ENCODE measurements at regions not wholly inside any gene's neighbourhood (a gene's known extent, or its start where the extent isn't known, plus 50 kb on each side); places are given as distances from the start of the nearest gene placed in this dataset.

- FAIRE-seq = no peak
- TF ChIP-seq POLR2A (IDR thresholded peaks at IDR 0.05; ENCODE audit: low read depth, low read length) = no peak
- TF ChIP-seq POLR2AphosphoS5 (IDR thresholded peaks at IDR 0.05; ENCODE audit: low read depth, low read length) = no peak
- TF ChIP-seq TAF1 (IDR thresholded peaks at IDR 0.05; ENCODE audit: borderline replicate concordance, low read depth, low read length) = no peak
- DNase-seq (ENCODE audit: insufficient read length) = no peak
These were observed 133.2 kb downstream of the FAT3 start for GRCh38 chr11:92357841-92358240.

DNA sequence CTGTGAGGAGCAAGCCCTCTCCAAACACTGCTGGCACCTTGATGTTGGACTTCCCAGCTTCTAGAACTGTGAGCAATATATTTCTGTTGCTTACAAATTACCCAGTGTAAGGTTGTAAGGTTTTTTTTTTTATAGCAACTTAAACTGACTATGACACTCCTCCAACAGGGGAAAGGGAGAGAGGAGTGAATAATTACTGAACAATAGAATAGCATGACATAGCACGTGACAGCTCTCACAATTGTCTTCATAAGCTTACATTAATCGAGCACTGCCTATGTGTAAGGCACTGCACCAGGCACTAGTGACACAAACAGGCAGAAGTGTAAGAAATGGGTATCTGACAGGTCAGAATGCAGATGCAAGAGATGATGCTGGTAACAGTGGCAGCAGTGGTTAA is 136.9 kb downstream of the FAT3 start:
- FAIRE-seq = no peak
- DNase-seq (ENCODE audit: insufficient read length) = no peak
- no peak for TF ChIP-seq POLR2A (IDR thresholded peaks at IDR 0.05; ENCODE audit: low read depth, low read length)
- TF ChIP-seq POLR2AphosphoS5 (IDR thresholded peaks at IDR 0.05; ENCODE audit: low read depth, low read length) = no peak
- no peak for TF ChIP-seq TAF1 (IDR thresholded peaks at IDR 0.05; ENCODE audit: borderline replicate concordance, low read depth, low read length)

DNA sequence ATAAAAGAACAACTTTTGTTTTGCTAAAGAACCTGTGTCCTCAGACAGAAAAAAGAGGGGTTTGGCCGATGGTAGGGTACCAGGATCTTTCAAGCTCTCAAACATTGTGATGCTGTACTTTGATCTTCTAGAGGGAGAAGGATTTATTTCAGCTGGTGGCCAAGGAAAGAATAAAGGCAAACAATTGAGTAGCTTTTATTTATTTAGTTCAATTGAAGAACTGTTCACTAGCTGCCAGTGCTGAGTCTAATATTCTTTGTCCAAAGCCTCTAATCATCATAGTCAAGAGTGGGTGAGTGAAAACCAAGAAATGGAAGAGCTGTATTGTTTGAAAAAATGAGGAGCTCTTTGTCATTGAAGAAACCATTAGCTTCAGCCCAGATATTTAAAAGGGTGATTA is 138.4 kb downstream of the FAT3 start:
- TF ChIP-seq TAF1 (IDR thresholded peaks at IDR 0.05; ENCODE audit: borderline replicate concordance, low read depth, low read length) (no peak), POLR2A (IDR thresholded peaks at IDR 0.05; ENCODE audit: low read depth, low read length) (no peak), POLR2AphosphoS5 (IDR thresholded peaks at IDR 0.05; ENCODE audit: low read depth, low read length) (no peak)
- no peak for FAIRE-seq
- no peak for DNase-seq (ENCODE audit: insufficient read length)

- no peak for TF ChIP-seq POLR2A (IDR thresholded peaks at IDR 0.05; ENCODE audit: low read depth, low read length)
- TF ChIP-seq POLR2AphosphoS5 (IDR thresholded peaks at IDR 0.05; ENCODE audit: low read depth, low read length) = no peak
- TF ChIP-seq TAF1 (IDR thresholded peaks at IDR 0.05; ENCODE audit: borderline replicate concordance, low read depth, low read length) = no peak
- FAIRE-seq (no peak), DNase-seq (ENCODE audit: insufficient read length) (no peak)
These were observed 139.6 kb downstream of the FAT3 start for GRCh38 chr11:92364177-92364576.

DNA sequence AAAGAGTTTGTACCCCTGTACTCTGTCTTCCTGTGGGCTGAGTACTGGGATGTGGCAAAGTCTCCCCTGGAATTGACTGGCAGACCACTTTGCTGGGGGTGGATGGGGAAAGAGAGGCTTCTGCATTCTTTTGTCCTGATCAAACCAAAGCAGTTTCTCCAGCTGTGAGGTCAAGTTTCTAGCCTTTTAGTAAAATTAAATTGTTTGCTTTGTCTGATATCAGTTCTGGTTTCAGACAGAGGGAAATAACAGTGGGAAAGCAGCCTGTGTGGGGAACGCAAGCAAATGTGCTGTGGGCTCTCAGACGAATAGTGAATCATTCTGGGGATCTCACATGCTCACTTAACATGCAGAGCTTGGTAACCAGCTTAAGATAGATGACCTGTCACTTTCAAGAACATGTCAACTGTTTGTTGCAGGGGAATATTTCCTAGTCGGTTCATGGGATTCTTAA is 151.6 kb downstream of the FAT3 start:
- TF ChIP-seq TAF1 (IDR thresholded peaks at IDR 0.05; ENCODE audit: borderline replicate concordance, low read depth, low read length) (no peak), POLR2A (IDR thresholded peaks at IDR 0.05; ENCODE audit: low read depth, low read length) (no peak), POLR2AphosphoS5 (IDR thresholded peaks at IDR 0.05; ENCODE audit: low read depth, low read length) (no peak)
- FAIRE-seq (no peak), DNase-seq (ENCODE audit: insufficient read length) (no peak)

- no peak for TF ChIP-seq POLR2AphosphoS5 (IDR thresholded peaks at IDR 0.05; ENCODE audit: low read depth, low read length)
- TF ChIP-seq POLR2A (IDR thresholded peaks at IDR 0.05; ENCODE audit: low read depth, low read length) = no peak
- no peak for TF ChIP-seq TAF1 (IDR thresholded peaks at IDR 0.05; ENCODE audit: borderline replicate concordance, low read depth, low read length)
- DNase-seq (ENCODE audit: insufficient read length) = no peak
- no peak for FAIRE-seq
These were observed 152.1 kb downstream of the FAT3 start for GRCh38 chr11:92376680-92377079.

- TF ChIP-seq POLR2AphosphoS5 (IDR thresholded peaks at IDR 0.05; ENCODE audit: low read depth, low read length) = no peak
- TF ChIP-seq TAF1 (IDR thresholded peaks at IDR 0.05; ENCODE audit: borderline replicate concordance, low read depth, low read length) = no peak
- TF ChIP-seq POLR2A (IDR thresholded peaks at IDR 0.05; ENCODE audit: low read depth, low read length) = no peak
- no peak for DNase-seq (ENCODE audit: insufficient read length)
- no peak for FAIRE-seq
These were observed 156.3 kb downstream of the FAT3 start for GRCh38 chr11:92380882-92381281.

GRCh38 chr11:92382311-92382710 is 157.7 kb downstream of the FAT3 start:
- DNase-seq (ENCODE audit: insufficient read length) (no peak), FAIRE-seq (no peak)
- no peak for TF ChIP-seq POLR2AphosphoS5 (IDR thresholded peaks at IDR 0.05; ENCODE audit: low read depth, low read length)
- TF ChIP-seq POLR2A (IDR thresholded peaks at IDR 0.05; ENCODE audit: low read depth, low read length) = no peak
- TF ChIP-seq TAF1 (IDR thresholded peaks at IDR 0.05; ENCODE audit: borderline replicate concordance, low read depth, low read length) = no peak

- DNase-seq (ENCODE audit: insufficient read length) (no peak), FAIRE-seq (no peak)
- TF ChIP-seq POLR2AphosphoS5 (IDR thresholded peaks at IDR 0.05; ENCODE audit: low read depth, low read length) = no peak
- no peak for TF ChIP-seq POLR2A (IDR thresholded peaks at IDR 0.05; ENCODE audit: low read depth, low read length)
- TF ChIP-seq TAF1 (IDR thresholded peaks at IDR 0.05; ENCODE audit: borderline replicate concordance, low read depth, low read length) = no peak
These were observed 158.8 kb downstream of the FAT3 start for GRCh38 chr11:92383430-92383829.

DNA sequence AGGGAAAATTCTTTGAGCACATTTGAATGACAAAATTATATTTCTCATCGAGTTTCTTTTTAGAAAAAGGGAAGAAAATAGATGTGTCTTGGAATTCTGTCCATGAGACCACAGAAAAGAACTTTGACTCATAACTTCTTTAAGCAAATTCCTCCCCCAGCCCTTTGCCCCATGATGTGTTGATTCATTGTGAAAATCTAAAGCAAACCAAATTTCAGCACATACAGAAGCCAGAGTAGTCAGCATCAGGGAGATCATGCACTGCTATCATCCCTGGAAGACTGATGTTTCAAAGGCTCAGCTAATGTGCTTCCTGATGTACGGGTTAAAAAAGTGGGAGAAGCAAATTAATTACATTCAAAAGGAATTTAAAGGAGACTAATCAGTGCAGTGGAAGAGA is 159.7 kb downstream of the FAT3 start:
- DNase-seq (ENCODE audit: insufficient read length) (no peak), FAIRE-seq (no peak)
- no peak for TF ChIP-seq POLR2A (IDR thresholded peaks at IDR 0.05; ENCODE audit: low read depth, low read length)
- TF ChIP-seq POLR2AphosphoS5 (IDR thresholded peaks at IDR 0.05; ENCODE audit: low read depth, low read length) = no peak
- no peak for TF ChIP-seq TAF1 (IDR thresholded peaks at IDR 0.05; ENCODE audit: borderline replicate concordance, low read depth, low read length)

- FAIRE-seq = no peak
These were observed 160.2 kb downstream of the FAT3 start for GRCh38 chr11:92384802-92385201.

DNA sequence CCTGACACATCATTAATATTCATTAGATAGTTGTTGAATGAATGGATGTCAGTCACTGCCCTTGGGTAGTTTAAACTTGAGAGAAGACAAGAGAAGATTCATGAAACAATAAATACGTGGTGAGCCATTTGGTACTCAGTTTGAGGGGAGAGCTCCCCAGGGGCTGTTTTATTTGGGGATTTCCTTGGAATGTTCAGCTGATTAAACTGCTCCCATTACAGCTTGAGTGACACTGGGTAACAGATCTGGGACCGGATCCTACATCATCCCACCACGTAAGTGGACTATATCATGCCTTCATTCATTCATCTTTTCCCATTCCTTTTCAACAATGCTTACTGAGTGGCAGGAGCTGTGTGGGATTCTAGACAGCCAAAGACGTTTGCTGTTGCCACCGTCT is 162.0 kb downstream of the FAT3 start:
- no peak for DNase-seq (ENCODE audit: insufficient read length)
- no peak for FAIRE-seq
- TF ChIP-seq POLR2A (IDR thresholded peaks at IDR 0.05; ENCODE audit: low read depth, low read length) = no peak
- no peak for TF ChIP-seq TAF1 (IDR thresholded peaks at IDR 0.05; ENCODE audit: borderline replicate concordance, low read depth, low read length)
- TF ChIP-seq POLR2AphosphoS5 (IDR thresholded peaks at IDR 0.05; ENCODE audit: low read depth, low read length) = no peak

More at GRCh38 chr11:92384802-92385201, 160.2 kb downstream of the FAT3 start:
- DNase-seq (ENCODE audit: insufficient read length) = no peak
- no peak for TF ChIP-seq POLR2AphosphoS5 (IDR thresholded peaks at IDR 0.05; ENCODE audit: low read depth, low read length)
- TF ChIP-seq POLR2A (IDR thresholded peaks at IDR 0.05; ENCODE audit: low read depth, low read length) = no peak
- TF ChIP-seq TAF1 (IDR thresholded peaks at IDR 0.05; ENCODE audit: borderline replicate concordance, low read depth, low read length) = no peak

- FAIRE-seq (no peak), DNase-seq (ENCODE audit: insufficient read length) (no peak)
- no peak for TF ChIP-seq TAF1 (IDR thresholded peaks at IDR 0.05; ENCODE audit: borderline replicate concordance, low read depth, low read length)
- TF ChIP-seq POLR2AphosphoS5 (IDR thresholded peaks at IDR 0.05; ENCODE audit: low read depth, low read length) = no peak
- no peak for TF ChIP-seq POLR2A (IDR thresholded peaks at IDR 0.05; ENCODE audit: low read depth, low read length)
These were observed 163.2 kb downstream of the FAT3 start for GRCh38 chr11:92387859-92388258.
